HepG2 (cell line): ENCODE measurements at regions not wholly inside any gene's neighbourhood (a gene's known extent, or its start where the extent isn't known, plus 50 kb on each side); places are given as distances from the start of the nearest gene placed in this dataset.

Source experiments
- ATF6 ChIP-seq: sonication (generic); formaldehyde crosslinking; conservative IDR thresholded peaks from 2 replicates; pipeline ENCODE4 v1.4.0; 2020; ENCODE audit warnings: missing genetic modification reagents
- BHLHE40 ChIP-seq: IDR thresholded peaks from 2 replicates; pipeline ENCODE4 v1.6.1; 2011; ENCODE audit warnings: low read length, improper control_type of control experiment
- CTCF ChIP-seq: sonication (generic); formaldehyde crosslinking; IDR thresholded peaks from 2 replicates; pipeline ENCODE4 v1.5.0; 2020; ENCODE audit warnings: mild to moderate bottlenecking, missing genetic modification reagents, moderate library complexity
- KDM4B ChIP-seq: sonication (generic); formaldehyde crosslinking; IDR thresholded peaks from 2 replicates; pipeline ENCODE4 v1.4.0; 2020; ENCODE audit warnings: missing genetic modification reagents
- MXD4 ChIP-seq: IDR thresholded peaks from 2 replicates; pipeline ENCODE4 v1.6.1; 2016; ENCODE audit warnings: mild to moderate bottlenecking, missing biosample characterization, missing genetic modification reagents
- NONO ChIP-seq, 2 experiments: fragments of 450-650 bp in 1 of 2; sonication (generic) in 1 of 2; formaldehyde crosslinking in 1 of 2; IDR thresholded peaks in 1 of 2; conservative IDR thresholded peaks in 1 of 2; 2 replicates each; pipeline versions ENCODE4 v1.6.1 to v1.8.0; 2017 to 2022; ENCODE audit warnings: mild to moderate bottlenecking in 1 of 2, missing genetic modification reagents in 1 of 2, moderate library complexity in 1 of 2
- NR2F6 ChIP-seq, 2 experiments: IDR thresholded peaks; 2 replicates each; pipeline ENCODE4 v1.6.1; 2016; ENCODE audit warnings: antibody characterized with exemption in 1 of 2, mild to moderate bottlenecking in 1 of 2
- PAF1 ChIP-seq: IDR thresholded peaks from 2 replicates; pipeline ENCODE4 v1.6.1; 2016; ENCODE audit warnings: missing genetic modification reagents, missing compliant biosample characterization
- PTBP1 ChIP-seq: fragments of 200-400 bp; formaldehyde crosslinking; IDR thresholded peaks from 2 replicates; pipeline ENCODE4 v1.6.1; 2018; ENCODE audit warnings: low read length, low read depth; ENCODE audit not compliant: poor library complexity, severe bottlenecking
- SMC3 ChIP-seq: IDR thresholded peaks from 2 replicates; pipeline ENCODE4 v1.6.1; 2011; ENCODE audit warnings: low read length, improper control_type of control experiment
- ZNF382 ChIP-seq: sonication (generic); formaldehyde crosslinking; IDR thresholded peaks from 2 replicates; pipeline ENCODE4 v1.5.0; 2020; ENCODE audit warnings: missing genetic modification reagents, mild to moderate bottlenecking, borderline replicate concordance
- ZNF709 ChIP-seq: sonication (generic); formaldehyde crosslinking; IDR thresholded peaks from 2 replicates; pipeline ENCODE4 v1.5.0; 2020; ENCODE audit warnings: mild to moderate bottlenecking, missing genetic modification reagents

GRCh38 chr5:39475881-39476842 is 51.4 kb upstream of the DAB2 start:
- TF ChIP-seq ZNF382 (CRISPR knock-in tag) = no peak
- no peak for TF ChIP-seq ZNF709 (CRISPR knock-in tag)
- TF ChIP-seq PAF1 (CRISPR knock-in tag) = no peak
- TF ChIP-seq SMC3 = no peak
- TF ChIP-seq BHLHE40 = no peak
- TF ChIP-seq ATF6 (CRISPR knock-in tag) = no peak
- no peak for TF ChIP-seq CTCF (CRISPR knock-in tag)
- no peak for TF ChIP-seq MXD4 (CRISPR knock-in tag)
- TF ChIP-seq PTBP1 = no peak
- TF ChIP-seq NR2F6 (IDR thresholded peaks at IDR 0.05) = no peak
- no peak for TF ChIP-seq NR2F6 (CRISPR knock-in tag; IDR thresholded peaks at IDR 0.05)
- no peak for TF ChIP-seq KDM4B (CRISPR knock-in tag)
- no peak for TF ChIP-seq NONO (IDR thresholded peaks at IDR 0.05)
- TF ChIP-seq NONO (CRISPR knock-in tag; conservative IDR thresholded peaks at IDR 0.05) = no peak
